ENCODE measurements at regions not wholly inside any gene's neighbourhood (a gene's known extent, or its start where the extent isn't known, plus 50 kb on each side); places are given as distances from the start of the nearest gene placed in this dataset.

DNA sequence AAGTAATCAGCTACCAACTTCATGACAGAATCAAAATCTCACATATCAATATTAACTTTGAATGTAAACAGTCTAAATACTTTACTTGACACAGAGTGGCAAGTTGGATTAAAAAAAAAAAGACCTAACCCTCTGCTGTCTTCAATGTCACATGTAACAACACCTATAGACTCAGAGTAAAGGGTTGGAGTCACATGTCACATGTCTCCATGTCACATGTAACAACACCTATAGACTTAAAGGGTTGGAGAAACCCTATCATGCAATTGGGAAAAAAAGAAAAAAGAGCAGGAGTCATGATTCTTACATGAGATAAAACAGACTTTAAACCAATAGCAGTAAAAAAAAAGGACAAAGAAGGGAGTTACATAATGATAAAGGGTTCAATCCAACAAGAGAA lies 665.3 kb upstream of the LRRTM1 start:
- H3K4me2 ChIP-seq (ENCODE audit: low read length), result no peak overlapping the region
- no peaks in the 10 kb centered on the region for H3K9me2 ChIP-seq (replicated peaks; ENCODE audit: control insufficient read depth, low read length)
- TF ChIP-seq, protein P1, sequence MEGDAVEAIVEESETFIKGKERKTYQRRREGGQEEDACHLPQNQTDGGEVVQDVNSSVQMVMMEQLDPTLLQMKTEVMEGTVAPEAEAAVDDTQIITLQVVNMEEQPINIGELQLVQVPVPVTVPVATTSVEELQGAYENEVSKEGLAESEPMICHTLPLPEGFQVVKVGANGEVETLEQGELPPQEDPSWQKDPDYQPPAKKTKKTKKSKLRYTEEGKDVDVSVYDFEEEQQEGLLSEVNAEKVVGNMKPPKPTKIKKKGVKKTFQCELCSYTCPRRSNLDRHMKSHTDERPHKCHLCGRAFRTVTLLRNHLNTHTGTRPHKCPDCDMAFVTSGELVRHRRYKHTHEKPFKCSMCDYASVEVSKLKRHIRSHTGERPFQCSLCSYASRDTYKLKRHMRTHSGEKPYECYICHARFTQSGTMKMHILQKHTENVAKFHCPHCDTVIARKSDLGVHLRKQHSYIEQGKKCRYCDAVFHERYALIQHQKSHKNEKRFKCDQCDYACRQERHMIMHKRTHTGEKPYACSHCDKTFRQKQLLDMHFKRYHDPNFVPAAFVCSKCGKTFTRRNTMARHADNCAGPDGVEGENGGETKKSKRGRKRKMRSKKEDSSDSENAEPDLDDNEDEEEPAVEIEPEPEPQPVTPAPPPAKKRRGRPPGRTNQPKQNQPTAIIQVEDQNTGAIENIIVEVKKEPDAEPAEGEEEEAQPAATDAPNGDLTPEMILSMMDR (IDR thresholded peaks at IDR 0.05; ENCODE audit: low read depth, low read length, poor library complexity, severe bottlenecking), result no peak
- no peak for TF ChIP-seq EZH2phosphoT487 (IDR thresholded peaks at IDR 0.05; ENCODE audit: borderline replicate concordance, low read length)
- H4K20me1 ChIP-seq (ENCODE audit: control insufficient read depth, insufficient read depth, low read depth, low read length), result no peaks in the 10 kb centered on the region
- no peaks in the 10 kb centered on the region for H3K79me2 ChIP-seq (ENCODE audit: control insufficient read depth, low read length)
- no peaks in the 10 kb centered on the region for H3K27me3 ChIP-seq (ENCODE audit: control insufficient read depth, low read length)
- H3K36me3 ChIP-seq (ENCODE audit: control insufficient read depth, low read length), result no peaks in the 10 kb centered on the region
- H3K4me1 ChIP-seq (ENCODE audit: control insufficient read depth, low read length), result no peaks in the 10 kb centered on the region
- H3K9me3 ChIP-seq (ENCODE audit: control insufficient read depth, insufficient read depth, low read length), result peaks cover 17% of the 10 kb centered on the region; the same call in 1 of the 2 replicates
- H3K4me3 ChIP-seq (ENCODE audit: low read length), result no peak overlapping the region
- H3K27ac ChIP-seq (ENCODE audit: low read depth, low read length), result no peak overlapping the region
- H3F3A ChIP-seq (ENCODE audit: control insufficient read depth, insufficient read depth), result no peaks in the 10 kb centered on the region

DNA sequence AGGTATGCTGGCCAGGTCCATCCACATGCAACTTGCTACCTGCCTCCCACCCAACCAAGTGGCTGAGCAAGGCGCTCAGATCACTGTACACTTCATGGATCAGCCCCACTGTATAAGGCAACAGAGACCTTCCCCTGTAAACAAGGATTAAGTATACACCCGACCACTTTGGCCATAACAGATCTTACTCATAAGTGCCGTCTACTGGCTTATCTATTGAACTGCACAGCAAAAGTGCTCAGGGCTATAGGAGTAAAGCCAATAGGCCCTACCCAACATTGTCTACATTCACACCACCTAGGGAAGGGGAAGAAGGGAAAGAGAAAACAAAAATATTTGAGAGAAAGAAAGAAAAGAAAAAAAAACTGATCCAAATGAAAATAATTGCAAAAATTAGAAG lies 663.9 kb upstream of the LRRTM1 start:
- H3K79me2 ChIP-seq (ENCODE audit: control insufficient read depth, low read length), result no peaks in the 10 kb centered on the region
- TF ChIP-seq, protein P1 (IDR thresholded peaks at IDR 0.05; ENCODE audit: low read depth, low read length, poor library complexity, severe bottlenecking), result no peak
- no peak for TF ChIP-seq EZH2phosphoT487 (IDR thresholded peaks at IDR 0.05; ENCODE audit: borderline replicate concordance, low read length)

DNA sequence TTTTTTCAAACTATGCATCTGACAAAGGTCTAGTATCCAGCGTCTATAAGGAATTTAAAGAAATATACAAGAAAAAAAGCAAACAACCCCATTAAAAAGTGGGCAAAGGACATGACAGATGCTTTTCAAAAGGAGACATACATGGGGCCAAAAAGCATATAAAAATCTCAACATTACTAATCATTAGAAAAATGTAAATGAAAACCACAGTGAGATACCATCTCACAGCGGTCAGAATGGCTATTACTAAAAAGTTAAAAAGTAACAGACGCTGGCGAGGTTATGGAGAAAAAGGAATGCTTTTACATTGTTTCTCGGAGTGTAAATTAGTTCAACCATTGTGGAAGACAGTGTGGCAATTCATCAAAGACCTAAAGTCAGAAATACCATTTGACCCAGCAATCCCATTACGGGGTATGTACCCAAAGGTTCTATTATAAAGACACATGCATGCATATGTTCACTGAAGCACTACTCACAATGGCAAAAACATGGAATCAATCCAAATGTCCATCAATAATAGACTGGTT lies 643.1 kb upstream of the LRRTM1 start:
- H3K9me3 ChIP-seq (ENCODE audit: control insufficient read depth, insufficient read depth, low read length), result no peaks in the 10 kb centered on the region
- no peaks in the 10 kb centered on the region for H3K9me2 ChIP-seq (replicated peaks; ENCODE audit: control insufficient read depth, low read length)
- no peak overlapping the region for H3K4me3 ChIP-seq (ENCODE audit: low read length)
- TF ChIP-seq, protein P1 (IDR thresholded peaks at IDR 0.05; ENCODE audit: low read depth, low read length, poor library complexity, severe bottlenecking), result no peak
- no peak for TF ChIP-seq EZH2phosphoT487 (IDR thresholded peaks at IDR 0.05; ENCODE audit: borderline replicate concordance, low read length)
- H3K79me2 ChIP-seq (ENCODE audit: control insufficient read depth, low read length), result no peaks in the 10 kb centered on the region
- H4K20me1 ChIP-seq (ENCODE audit: control insufficient read depth, insufficient read depth, low read depth, low read length), result no peaks in the 10 kb centered on the region
- no peaks in the 10 kb centered on the region for H3K4me1 ChIP-seq (ENCODE audit: control insufficient read depth, low read length)
- no peak overlapping the region for H3K27ac ChIP-seq (ENCODE audit: low read depth, low read length)
- no peak overlapping the region for H3K4me2 ChIP-seq (ENCODE audit: low read length)
- no peaks in the 10 kb centered on the region for H3K36me3 ChIP-seq (ENCODE audit: control insufficient read depth, low read length)
- no peaks in the 10 kb centered on the region for H3K27me3 ChIP-seq (ENCODE audit: control insufficient read depth, low read length)
- no peaks in the 10 kb centered on the region for H3F3A ChIP-seq (ENCODE audit: control insufficient read depth, insufficient read depth)

More for the DNA sequence above, 663.9 kb upstream of the LRRTM1 start:
- Histone ChIP-seq H3F3A (ENCODE audit: control insufficient read depth, insufficient read depth) (no peaks in the 10 kb centered on the region), H4K20me1 (ENCODE audit: control insufficient read depth, insufficient read depth, low read depth, low read length) (no peaks in the 10 kb centered on the region), H3K4me3 (ENCODE audit: low read length) (no peak overlapping the region), H3K4me1 (ENCODE audit: control insufficient read depth, low read length) (no peaks in the 10 kb centered on the region), H3K9me3 (ENCODE audit: control insufficient read depth, insufficient read depth, low read length) (peaks cover 17% of the 10 kb centered on the region; the same call in 1 of the 2 replicates), H3K36me3 (ENCODE audit: control insufficient read depth, low read length) (no peaks in the 10 kb centered on the region), H3K9me2 (replicated peaks; ENCODE audit: control insufficient read depth, low read length) (no peaks in the 10 kb centered on the region), H3K4me2 (ENCODE audit: low read length) (no peak overlapping the region), H3K27ac (ENCODE audit: low read depth, low read length) (no peak overlapping the region), H3K27me3 (ENCODE audit: control insufficient read depth, low read length) (no peaks in the 10 kb centered on the region)

All from DOHH2 (cell line).